ENCODE measurements at regions not wholly inside any gene's neighbourhood (a gene's known extent, or its start where the extent isn't known, plus 50 kb on each side); places are given as distances from the start of the nearest gene placed in this dataset.
A peak's percentile ranks its signal among the peaks of the same experiment; 100 is the strongest.

GRCh38 chr7:156204820-156205219 lies 392.6 kb upstream of the SHH start:
- no peak for TF ChIP-seq CTCF (conservative IDR thresholded peaks at IDR 0.05; ENCODE audit: low read depth, low read length)
- no peak overlapping the region for H3K4me3 ChIP-seq (ENCODE audit: low read depth, low read length)
- no peak for DNase-seq (ENCODE audit: low read depth)

GRCh38 chr7:156203923-156204322 lies 391.7 kb upstream of the SHH start:
- TF ChIP-seq CTCF (conservative IDR thresholded peaks at IDR 0.05; ENCODE audit: low read depth, low read length), result no peak
- DNase-seq (ENCODE audit: low read depth), result no peak
- no peak overlapping the region for H3K4me3 ChIP-seq (ENCODE audit: low read depth, low read length)

- DNase-seq (ENCODE audit: low read depth), result no peak
- TF ChIP-seq CTCF (conservative IDR thresholded peaks at IDR 0.05; ENCODE audit: low read depth, low read length), result no peak
- H3K4me3 ChIP-seq (ENCODE audit: low read depth, low read length), result no peak overlapping the region
Observed at GRCh38 chr7:156198277-156198676, 386.0 kb upstream of the SHH start.

- TF ChIP-seq CTCF (conservative IDR thresholded peaks at IDR 0.05; ENCODE audit: low read depth, low read length), result no peak
- DNase-seq (ENCODE audit: low read depth), result no peak
- H3K4me3 ChIP-seq (ENCODE audit: low read depth, low read length), result no peak overlapping the region
Observed at GRCh38 chr7:156196649-156197048, 384.4 kb upstream of the SHH start.

GRCh38 chr7:156195276-156195675 lies 383.0 kb upstream of the SHH start:
- no peak for DNase-seq (ENCODE audit: low read depth)
- H3K4me3 ChIP-seq (ENCODE audit: low read depth, low read length), result no peak overlapping the region
- TF ChIP-seq CTCF (conservative IDR thresholded peaks at IDR 0.05; ENCODE audit: low read depth, low read length), result no peak

- TF ChIP-seq CTCF (conservative IDR thresholded peaks at IDR 0.05; ENCODE audit: low read depth, low read length), result no peak
- no peak for DNase-seq (ENCODE audit: low read depth)
- no peak overlapping the region for H3K4me3 ChIP-seq (ENCODE audit: low read depth, low read length)
Observed at GRCh38 chr7:156194813-156195212, 382.6 kb upstream of the SHH start.

GRCh38 chr7:156192921-156193320 lies 380.7 kb upstream of the SHH start:
- no peak for TF ChIP-seq CTCF (conservative IDR thresholded peaks at IDR 0.05; ENCODE audit: low read depth, low read length)
- H3K4me3 ChIP-seq (ENCODE audit: low read depth, low read length), result no peak overlapping the region
- DNase-seq (ENCODE audit: low read depth), result peak; percentile 9

All from epithelial cell of proximal tubule (primary cell).